ENCODE measurements at regions not wholly inside any gene's neighbourhood (a gene's known extent, or its start where the extent isn't known, plus 50 kb on each side); places are given as distances from the start of the nearest gene placed in this dataset.

DNA sequence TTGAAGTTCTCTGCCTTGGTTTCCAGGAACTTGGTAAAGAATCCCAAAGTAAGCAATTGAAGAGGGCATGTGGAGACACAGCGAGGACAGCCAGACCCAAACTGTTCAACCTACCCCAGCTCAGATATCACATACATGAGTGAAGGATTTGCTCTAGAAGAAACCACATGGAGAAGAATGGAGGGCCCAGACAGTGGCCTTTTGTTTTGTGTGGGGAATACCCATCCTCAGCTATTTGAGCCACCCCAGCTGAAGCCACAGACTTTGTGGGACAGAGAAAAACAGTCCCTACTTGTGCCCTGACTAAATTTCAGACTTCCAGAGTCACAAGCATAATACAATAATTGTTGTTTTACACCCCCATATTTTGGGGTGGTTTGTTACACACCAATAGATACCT is 387.1 kb downstream of the ZSWIM6 start:
- TF ChIP-seq GATA2 (IDR thresholded peaks at IDR 0.05; ENCODE audit: low read depth, low read length), result no peak
- no peak for TF ChIP-seq GATA3 (IDR thresholded peaks at IDR 0.05; ENCODE audit: low read depth, low read length)

- TF ChIP-seq GATA2 (IDR thresholded peaks at IDR 0.05; ENCODE audit: low read depth, low read length) (no peak), GATA3 (IDR thresholded peaks at IDR 0.05; ENCODE audit: low read depth, low read length) (no peak)
These were observed 388.8 kb downstream of the ZSWIM6 start for GRCh38 chr5:61720829-61721228.

DNA sequence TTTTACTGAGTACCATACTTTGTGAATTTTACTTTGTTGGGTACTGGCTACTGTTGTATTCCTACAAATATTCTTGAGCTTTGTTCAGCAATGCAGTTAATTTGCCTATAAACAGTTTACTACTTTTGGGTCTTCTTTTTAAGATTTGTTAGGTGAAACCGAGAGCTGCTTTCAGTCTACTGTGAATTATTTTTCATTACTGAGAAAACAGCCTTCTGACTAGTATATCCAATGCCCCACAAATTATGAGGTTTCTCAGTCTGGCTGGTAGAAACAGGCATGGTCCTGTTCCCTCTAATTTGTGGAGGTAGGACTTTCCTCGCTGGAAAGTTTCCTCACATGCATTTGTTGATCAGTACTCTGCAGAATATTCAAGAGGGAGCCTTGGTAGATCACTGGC is 392.0 kb downstream of the ZSWIM6 start:
- TF ChIP-seq GATA3 (IDR thresholded peaks at IDR 0.05; ENCODE audit: low read depth, low read length) (no peak), GATA2 (IDR thresholded peaks at IDR 0.05; ENCODE audit: low read depth, low read length) (no peak)

DNA sequence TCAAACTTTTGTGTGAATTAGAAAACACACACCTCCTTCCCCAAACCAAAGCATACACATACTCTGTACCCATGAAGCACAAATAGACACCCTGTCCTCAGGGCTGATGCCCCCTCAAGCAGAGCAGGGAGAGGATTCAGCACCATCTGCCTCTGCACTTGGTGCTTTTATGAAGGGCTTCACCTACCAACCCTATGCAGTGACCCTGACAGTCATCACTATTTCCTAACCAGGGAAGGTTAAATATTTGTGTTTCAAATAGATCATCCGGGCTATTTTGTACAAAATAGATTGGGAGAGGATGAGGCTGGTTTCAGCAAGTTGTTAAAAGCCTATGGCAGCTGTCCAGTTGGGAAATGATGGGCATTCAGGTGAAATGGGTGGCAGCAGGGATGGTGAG is 396.2 kb downstream of the ZSWIM6 start:
- no peak for TF ChIP-seq GATA2 (IDR thresholded peaks at IDR 0.05; ENCODE audit: low read depth, low read length)
- no peak for TF ChIP-seq GATA3 (IDR thresholded peaks at IDR 0.05; ENCODE audit: low read depth, low read length)

- no peak for TF ChIP-seq GATA3 (IDR thresholded peaks at IDR 0.05; ENCODE audit: low read depth, low read length)
- TF ChIP-seq GATA2 (IDR thresholded peaks at IDR 0.05; ENCODE audit: low read depth, low read length), result no peak
These were observed 398.8 kb downstream of the ZSWIM6 start for GRCh38 chr5:61730866-61731265.

DNA sequence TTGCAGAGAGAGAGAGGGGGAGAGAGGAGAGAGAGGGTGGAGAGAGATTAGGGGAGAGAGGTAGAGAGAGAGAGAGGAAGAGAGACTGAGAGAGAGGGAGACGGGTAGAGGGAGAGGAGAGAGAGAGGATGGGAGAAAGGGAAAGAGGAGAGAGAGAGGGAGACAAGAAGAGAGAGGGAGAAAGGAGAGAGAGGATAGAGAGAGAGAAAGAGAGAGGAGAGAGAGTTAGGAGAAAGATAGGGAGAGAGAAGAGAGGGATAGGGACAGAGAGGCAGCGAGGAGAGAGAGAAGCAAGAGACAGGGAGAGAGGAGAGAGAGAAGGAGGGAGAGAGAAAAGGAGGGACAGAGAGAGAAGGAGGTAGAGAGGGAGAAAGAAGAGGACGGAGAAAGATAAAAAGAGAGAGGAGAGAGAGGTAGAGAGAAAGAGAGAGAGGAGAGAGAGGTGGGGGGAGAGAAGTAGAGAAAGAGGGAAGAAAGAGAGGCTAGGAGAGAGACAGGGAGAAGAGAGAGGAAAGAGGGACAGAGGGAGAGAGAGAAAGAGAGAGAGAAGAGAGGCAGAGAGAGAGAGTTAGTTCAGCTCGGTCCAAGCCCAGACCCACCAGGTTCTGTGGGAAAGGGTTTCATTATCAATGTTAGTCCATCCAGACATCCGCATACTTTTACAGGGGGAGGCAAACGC is 399.3 kb downstream of the ZSWIM6 start:
- TF ChIP-seq GATA2 (IDR thresholded peaks at IDR 0.05; ENCODE audit: low read depth, low read length), result no peak
- no peak for TF ChIP-seq GATA3 (IDR thresholded peaks at IDR 0.05; ENCODE audit: low read depth, low read length)

DNA sequence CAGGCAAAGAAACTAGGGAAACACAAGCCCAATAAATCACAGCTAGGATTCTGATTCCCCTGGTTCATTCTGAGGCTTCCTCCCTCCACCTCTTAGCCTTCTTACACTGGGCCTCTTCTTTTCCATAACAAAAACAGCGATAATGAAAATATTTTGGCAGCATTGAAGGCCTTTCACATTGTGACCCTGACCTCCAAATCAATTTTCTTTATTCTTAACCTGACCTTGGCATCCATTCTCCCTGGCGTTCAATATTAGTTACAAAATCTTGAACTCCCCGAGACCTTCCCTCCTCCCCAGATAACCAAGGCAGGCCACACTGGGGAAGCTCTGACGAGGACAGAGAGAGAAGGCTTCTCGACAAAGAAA is 399.9 kb downstream of the ZSWIM6 start:
- TF ChIP-seq GATA3 (IDR thresholded peaks at IDR 0.05; ENCODE audit: low read depth, low read length), result no peak
- TF ChIP-seq GATA2 (IDR thresholded peaks at IDR 0.05; ENCODE audit: low read depth, low read length), result no peak

DNA sequence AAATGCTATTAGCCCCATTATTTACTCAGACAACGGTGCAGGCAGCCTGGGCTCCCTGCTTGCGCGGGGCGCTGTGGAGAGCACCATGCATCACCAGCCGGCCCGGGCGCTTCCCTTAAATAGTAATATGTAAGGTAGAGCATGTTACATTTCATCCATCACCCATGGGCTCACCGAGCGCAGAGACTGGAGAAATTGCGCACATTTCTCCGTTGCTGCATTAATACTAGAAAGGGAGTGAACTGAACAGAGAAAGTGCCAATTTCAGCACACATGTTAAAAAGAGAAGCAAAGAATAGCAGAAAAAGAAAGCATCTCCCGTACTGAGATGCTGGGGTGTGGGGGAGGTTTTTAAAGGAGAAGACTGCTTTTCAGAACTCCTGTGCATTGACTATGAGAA is 400.3 kb downstream of the ZSWIM6 start:
- TF ChIP-seq GATA3 (IDR thresholded peaks at IDR 0.05; ENCODE audit: low read depth, low read length) (no peak), GATA2 (IDR thresholded peaks at IDR 0.05; ENCODE audit: low read depth, low read length) (no peak)

DNA sequence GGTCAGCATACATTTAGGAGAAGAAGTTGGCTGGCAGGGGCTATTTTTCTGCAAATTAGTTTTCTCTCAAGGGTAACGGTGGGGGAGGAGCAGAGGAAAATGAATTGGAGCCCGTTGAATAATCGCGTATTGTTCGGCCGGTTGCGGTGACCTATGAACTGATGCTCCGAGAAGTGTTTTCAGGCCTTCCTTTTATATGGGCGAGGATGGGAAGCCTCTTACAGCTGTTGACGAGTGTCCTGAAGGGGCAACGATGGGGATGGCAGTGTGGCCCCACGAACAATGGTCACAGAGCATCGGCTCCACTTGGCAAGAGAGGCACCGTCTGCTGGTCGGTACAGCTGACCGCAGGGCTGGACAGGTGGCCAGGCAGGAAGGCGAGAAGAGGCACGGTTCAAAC is 400.7 kb downstream of the ZSWIM6 start:
- no peak for TF ChIP-seq GATA2 (IDR thresholded peaks at IDR 0.05; ENCODE audit: low read depth, low read length)
- TF ChIP-seq GATA3 (IDR thresholded peaks at IDR 0.05; ENCODE audit: low read depth, low read length), result no peak

DNA sequence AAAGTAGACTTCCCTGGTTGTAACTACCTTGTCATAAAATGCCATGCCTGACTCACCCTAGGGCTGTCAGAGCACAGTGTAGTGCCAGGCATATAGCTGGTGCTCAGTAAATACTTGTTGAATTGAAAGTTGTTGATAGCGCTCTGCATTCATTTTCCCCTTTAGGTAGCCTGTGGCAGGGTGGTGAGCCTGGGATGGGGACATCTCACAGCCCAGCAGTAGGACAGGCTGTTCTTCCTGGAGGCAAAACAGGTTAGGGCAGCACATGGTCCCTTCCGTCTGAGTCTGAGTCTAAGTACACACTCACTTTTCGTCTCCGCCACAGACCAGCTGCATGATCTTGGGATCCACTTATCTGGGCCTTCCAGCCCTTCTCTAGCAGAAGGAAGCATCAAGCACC is 401.9 kb downstream of the ZSWIM6 start:
- no peak for TF ChIP-seq GATA3 (IDR thresholded peaks at IDR 0.05; ENCODE audit: low read depth, low read length)
- no peak for TF ChIP-seq GATA2 (IDR thresholded peaks at IDR 0.05; ENCODE audit: low read depth, low read length)

GRCh38 chr5:61734966-61735365 is 402.9 kb downstream of the ZSWIM6 start:
- TF ChIP-seq GATA2 (IDR thresholded peaks at IDR 0.05; ENCODE audit: low read depth, low read length), result no peak
- no peak for TF ChIP-seq GATA3 (IDR thresholded peaks at IDR 0.05; ENCODE audit: low read depth, low read length)

DNA sequence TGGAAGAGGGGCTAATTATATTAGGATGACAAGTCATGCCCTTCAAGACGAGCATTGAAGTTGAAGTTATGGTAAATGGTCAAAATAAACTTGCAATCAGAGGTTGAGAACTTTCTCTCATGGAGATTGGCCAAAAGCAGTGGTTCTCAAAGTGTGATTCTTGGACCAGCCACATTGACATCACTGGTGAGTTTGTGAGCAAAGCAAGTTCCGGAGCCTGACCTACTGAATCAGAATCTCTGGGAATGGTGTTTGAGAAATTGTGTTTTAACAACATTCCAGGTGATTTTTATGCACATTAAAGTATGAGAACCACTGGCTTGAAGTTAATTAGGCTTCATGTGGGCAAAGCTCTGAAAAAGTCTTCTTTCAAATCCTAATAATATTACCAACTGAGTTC is 403.5 kb downstream of the ZSWIM6 start:
- TF ChIP-seq GATA2 (IDR thresholded peaks at IDR 0.05; ENCODE audit: low read depth, low read length) (no peak), GATA3 (IDR thresholded peaks at IDR 0.05; ENCODE audit: low read depth, low read length) (no peak)

DNA sequence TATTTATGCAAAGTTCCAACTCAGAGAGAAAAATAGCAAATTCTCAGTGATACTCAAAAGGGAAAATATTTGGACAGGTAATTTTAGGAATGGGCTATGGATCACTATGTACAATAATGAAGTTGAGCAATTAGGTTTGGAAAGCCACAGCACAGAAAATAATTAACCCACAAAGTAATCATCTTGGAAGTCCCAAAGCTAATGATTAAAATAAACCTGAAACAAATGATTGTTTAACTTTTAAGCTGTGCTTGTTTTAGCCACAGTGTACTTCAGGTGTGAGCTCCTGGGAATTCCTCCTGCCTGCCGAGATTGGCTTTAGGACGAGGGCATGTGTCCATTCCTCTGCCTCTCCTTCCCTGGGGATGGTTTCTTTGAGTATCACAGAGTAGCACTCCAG is 403.9 kb downstream of the ZSWIM6 start:
- TF ChIP-seq GATA2 (IDR thresholded peaks at IDR 0.05; ENCODE audit: low read depth, low read length), result no peak
- TF ChIP-seq GATA3 (IDR thresholded peaks at IDR 0.05; ENCODE audit: low read depth, low read length), result no peak

DNA sequence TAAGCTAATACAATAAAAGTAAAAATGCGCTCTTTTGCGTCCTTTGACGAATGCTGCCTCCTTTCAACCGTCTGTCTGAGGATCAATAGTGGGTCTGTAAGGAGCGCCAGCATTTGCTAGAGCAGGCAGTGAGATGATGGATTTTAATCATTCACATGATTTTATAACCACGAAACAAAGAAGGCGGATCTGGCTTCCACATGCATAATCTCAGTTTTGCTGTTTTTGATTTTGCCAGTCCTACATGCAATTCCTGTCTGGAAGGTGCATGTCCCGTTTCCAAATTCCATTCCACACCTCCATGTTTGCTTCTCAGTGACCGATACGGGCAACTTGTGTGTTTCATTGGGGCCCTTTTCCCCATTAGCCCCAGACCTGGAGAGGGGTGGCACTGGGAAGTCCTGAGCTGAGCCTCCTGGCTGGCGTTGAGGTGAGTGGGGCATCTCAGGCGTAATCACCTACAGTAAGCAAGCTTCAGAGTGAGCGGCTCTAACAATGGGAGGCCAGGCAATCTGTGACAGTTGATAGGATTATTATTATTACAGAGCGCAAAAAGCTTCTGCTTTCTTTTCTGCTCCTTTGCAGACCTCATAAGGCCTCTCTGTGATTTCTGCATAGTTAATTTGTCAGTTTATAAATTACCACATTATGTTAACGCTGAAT is 405.4 kb downstream of the ZSWIM6 start:
- TF ChIP-seq GATA3 (IDR thresholded peaks at IDR 0.05; ENCODE audit: low read depth, low read length) (no peak), GATA2 (IDR thresholded peaks at IDR 0.05; ENCODE audit: low read depth, low read length) (no peak)

GRCh38 chr5:61737964-61738340 is 405.9 kb downstream of the ZSWIM6 start:
- no peak for TF ChIP-seq GATA3 (IDR thresholded peaks at IDR 0.05; ENCODE audit: low read depth, low read length)
- TF ChIP-seq GATA2 (IDR thresholded peaks at IDR 0.05; ENCODE audit: low read depth, low read length), result no peak
